ENCODE measurements at regions not wholly inside any gene's neighbourhood (a gene's known extent, or its start where the extent isn't known, plus 50 kb on each side); places are given as distances from the start of the nearest gene placed in this dataset.

DNA sequence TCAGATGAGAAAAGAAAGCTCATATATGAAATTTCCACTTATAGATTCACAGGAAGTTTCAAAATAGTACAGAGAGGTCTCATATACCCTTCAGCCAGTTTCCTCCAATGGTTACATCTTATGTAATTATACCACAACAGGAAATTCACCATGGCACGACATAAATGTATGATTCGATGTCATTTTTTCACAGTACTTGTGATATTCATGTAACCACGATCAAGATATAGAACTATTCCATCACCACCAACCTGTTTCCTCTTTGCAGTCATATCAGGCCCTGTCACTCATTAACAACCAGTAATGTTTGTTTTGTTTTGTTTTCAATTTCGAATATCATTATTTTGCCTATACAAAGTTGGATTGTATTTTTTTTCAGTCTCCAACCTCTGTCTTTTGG lies 314.3 kb upstream of the POU3F3 start:
- no peak for DNase-seq

DNA sequence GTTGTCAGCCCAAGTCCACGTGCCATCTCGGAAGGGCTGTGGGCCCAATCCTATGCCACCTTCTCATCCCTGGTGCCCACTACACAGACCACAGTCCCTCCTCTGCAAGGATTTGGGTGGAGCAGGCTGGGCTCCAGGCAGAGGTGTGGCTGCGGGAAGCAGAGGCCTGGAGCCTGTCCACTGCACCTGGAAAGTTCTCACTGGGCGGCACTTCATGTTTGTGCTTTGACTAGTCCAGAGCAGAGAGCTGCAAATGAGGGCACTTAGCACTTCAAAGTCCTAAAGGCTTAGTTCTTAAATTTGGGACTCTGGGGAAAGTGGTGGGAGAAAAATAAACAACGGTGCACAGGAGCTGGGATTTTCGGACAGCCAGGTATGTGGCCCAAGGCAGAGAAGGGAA lies 308.9 kb upstream of the POU3F3 start:
- DNase-seq, result no peak

- no peak for DNase-seq
Observed at GRCh38 chr2:104546537-104546936, 307.4 kb upstream of the POU3F3 start.

DNA sequence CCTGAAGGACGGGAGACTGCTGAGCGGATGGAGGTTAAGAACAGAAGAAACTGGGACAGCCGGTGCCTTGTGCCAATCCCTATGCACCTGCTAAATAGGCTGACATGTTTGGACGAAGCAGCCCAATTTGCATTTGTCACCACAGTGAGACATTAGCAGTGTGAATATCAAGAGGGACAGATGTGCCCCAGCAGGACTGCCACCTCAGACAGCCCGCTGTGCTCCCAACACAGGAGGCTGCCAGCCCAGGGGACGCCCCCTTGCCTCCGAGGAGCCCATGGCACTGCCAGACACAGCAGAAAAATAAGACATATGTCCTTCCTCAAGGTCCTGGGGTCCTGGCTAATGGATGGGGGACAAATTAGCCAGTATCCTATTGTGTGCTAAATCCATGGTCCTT lies 306.7 kb upstream of the POU3F3 start:
- DNase-seq, result no peak

DNA sequence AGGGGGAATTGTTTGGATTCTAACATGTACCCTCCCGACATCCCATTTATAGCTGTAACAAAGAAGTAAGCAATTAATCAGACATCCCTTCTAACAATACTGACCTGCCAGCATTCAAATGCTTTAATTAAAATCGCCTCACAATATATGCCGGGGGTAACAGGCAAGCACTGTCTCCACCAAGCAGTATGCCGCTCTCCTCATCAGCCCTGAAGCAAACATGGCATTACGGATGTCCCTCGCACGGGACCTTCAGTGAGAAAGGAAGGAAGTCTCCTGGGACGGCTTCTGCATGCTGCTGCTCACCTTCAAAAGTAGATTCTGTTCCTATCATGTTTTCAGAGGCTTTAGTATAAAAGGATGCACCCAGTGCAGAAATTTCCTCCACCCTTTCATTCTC lies 292.7 kb upstream of the POU3F3 start:
- DNase-seq, result no peak

GRCh38 chr2:104562537-104562936 lies 291.4 kb upstream of the POU3F3 start:
- no peak for DNase-seq

DNA sequence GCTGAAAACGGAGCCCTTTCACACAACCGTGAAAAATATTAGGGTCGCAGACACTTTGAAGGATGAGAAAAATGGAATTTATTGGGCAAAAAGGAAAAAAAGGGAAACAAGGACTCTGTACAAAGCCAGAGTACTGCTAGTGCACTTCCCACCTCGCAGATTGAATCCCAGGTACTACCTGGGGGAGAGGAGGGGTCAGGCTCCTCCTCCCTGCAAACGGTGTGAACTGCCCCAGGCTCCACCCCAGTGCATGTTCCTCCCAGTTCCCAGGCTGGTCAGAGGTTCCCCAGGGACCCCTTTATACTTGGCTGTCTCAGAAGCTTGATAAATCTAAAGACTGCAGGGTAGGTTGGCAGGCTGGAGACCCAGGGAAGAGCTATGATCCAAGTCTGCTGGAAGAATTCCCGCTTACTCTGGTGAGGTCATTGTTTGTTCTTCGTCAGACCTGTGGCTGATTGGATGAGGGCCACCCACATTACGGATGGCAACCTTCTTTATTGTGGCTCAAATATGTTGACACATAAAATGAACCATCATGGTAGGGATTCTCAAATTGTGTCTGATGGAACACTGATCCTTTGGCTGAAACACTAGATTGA lies 290.4 kb upstream of the POU3F3 start:
- no peak for DNase-seq

- DNase-seq, result no peak
Observed at GRCh38 chr2:104568247-104568646, 285.7 kb upstream of the POU3F3 start.

GRCh38 chr2:104570259-104570658 lies 283.7 kb upstream of the POU3F3 start:
- DNase-seq, result no peak

- no peak for DNase-seq
Observed at GRCh38 chr2:104572834-104573233, 281.1 kb upstream of the POU3F3 start.

- no peak for DNase-seq
Observed at GRCh38 chr2:104574367-104574766, 279.5 kb upstream of the POU3F3 start.

GRCh38 chr2:104577143-104577542 lies 276.8 kb upstream of the POU3F3 start:
- no peak for DNase-seq

DNA sequence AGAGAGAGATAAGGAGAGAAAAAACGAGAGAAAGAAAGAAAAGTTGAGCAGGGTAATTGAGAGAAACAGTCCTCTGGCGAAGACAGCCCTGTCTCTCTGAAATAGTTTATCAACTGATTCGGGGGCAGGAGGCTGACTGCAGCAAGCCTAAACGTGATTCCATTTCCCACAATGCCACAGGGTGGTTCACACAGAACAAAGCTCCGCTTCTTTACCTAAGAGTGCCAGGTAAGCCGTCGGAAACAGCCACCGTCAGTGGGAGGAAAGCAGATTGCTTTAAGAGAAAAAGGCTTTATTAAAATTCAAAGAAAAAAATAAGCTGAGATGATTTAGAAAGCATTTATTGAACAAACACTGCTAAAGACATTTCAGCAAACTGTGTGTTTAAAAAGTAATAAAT lies 271.4 kb upstream of the POU3F3 start:
- no peak for DNase-seq

- no peak for DNase-seq
Observed at GRCh38 chr2:104583811-104584210, 270.1 kb upstream of the POU3F3 start.

GRCh38 chr2:104584393-104584792 lies 269.5 kb upstream of the POU3F3 start:
- DNase-seq, result no peak

DNA sequence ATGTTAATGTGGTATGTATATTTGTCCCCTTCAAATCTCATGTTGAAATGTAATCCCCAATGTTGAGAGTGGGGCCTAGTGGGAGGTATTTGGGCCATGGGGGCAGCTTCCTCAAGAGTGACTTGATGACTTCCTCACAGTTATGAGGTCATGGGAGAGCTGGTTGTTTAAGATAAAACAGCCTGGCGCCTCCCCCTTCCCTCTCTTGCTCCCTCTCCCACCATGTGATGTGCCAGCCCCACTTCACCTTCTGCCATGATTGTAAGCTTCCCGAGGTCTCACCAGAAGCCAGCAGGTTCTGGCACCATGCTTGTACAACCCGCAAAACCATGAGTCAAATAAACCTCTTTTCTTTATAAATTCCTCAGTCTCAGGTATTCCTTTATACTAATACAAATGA lies 258.3 kb upstream of the POU3F3 start:
- DNase-seq, result no peak

DNA sequence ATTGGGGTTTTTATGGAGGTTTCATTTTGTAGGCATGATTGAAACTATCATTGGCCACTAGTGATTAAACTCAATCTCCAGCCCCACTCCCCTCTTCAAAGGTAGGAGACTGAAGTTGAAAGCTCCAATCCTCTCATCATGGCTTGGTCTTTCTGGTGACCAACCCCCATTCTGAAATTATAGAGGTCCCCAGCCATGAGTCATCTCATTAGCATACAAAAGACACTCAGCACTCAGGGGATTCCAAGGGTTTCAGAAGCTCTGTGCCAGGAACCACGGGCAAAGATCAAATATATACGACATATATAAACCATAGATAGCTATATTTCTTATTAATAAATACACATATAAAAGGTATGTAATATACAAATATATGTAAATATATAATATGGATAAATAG lies 256.0 kb upstream of the POU3F3 start:
- no peak for DNase-seq

- DNase-seq, result no peak
Observed at GRCh38 chr2:104598636-104599035, 255.3 kb upstream of the POU3F3 start.

GRCh38 chr2:104599787-104600510 lies 254.0 kb upstream of the POU3F3 start:
- no peak for DNase-seq

- no peak for DNase-seq
Observed at GRCh38 chr2:104606056-104606455, 247.9 kb upstream of the POU3F3 start.

DNA sequence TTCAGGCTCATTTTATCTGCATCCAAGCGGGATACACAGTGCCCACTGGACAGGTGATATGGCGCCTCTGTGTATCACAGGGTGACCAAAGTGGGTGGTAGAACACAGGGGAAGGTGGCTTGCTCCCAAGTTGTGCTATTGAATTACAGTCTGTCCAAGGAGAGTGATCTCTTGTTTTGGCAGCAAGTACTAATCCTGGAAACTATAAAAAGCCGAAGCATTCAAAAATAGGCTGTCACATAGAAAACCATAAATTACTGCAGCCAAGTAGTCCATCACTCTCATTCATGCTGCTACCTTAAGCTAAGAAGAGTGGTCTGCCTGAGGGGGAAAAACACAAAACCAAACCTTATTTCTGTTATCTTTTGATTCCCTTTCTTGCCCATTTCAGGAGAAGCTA lies 237.1 kb upstream of the POU3F3 start:
- no peak for DNase-seq

DNA sequence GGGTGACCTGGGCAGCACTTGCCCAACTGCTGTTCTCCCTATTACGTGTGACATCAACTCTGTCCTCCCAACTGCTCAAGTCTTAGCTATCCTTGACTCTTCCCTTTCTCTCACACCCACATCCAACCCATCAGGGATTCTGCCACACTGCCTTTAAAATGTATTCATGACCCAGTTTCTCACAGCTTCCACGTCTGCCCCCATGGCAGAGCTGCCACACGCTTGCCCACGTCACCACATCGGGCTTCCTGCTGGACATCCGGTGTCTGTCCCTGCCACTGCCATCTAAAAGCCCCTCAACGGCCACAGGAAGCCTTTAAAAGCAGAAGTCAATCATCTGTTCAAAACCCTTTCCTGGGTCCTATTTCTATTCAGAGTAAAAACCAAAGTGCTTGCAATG lies 233.1 kb upstream of the POU3F3 start:
- no peak for DNase-seq

GRCh38 chr2:104635608-104636007 lies 218.3 kb upstream of the POU3F3 start:
- DNase-seq, result no peak

DNA sequence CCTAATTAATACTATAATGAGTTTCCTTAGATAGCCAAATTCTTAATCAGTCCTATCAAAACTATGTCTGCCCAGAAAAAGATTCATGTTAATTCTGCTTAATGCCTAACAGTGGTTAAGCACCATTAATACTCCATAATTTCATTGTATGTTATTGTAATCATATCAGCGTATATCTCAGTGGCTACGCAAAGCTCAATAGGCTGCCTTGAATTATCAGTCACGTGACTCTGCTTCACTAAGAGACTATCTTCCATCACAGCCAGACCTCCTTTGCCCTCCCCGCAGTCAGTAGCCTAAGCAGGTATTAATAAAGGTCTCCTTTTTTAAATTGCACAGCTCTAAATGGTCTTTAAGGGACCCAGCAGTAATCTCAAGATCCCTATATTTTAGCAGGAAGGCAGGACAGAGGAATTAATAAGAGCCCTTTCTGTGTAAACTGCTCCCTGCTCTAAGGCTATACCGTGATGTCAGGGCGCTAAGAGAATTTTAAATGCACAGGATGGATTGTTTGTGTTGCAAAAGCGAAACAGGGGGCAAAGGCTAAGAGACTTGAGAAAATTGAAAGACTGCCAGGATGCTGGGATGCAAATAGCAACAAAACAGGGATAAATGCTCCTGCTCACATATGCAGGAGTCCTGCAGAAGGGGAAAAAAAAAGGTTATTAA lies 215.6 kb upstream of the POU3F3 start:
- DNase-seq, result no peak
